ENCODE measurements at regions not wholly inside any gene's neighbourhood (a gene's known extent, or its start where the extent isn't known, plus 50 kb on each side); places are given as distances from the start of the nearest gene placed in this dataset.

DNA sequence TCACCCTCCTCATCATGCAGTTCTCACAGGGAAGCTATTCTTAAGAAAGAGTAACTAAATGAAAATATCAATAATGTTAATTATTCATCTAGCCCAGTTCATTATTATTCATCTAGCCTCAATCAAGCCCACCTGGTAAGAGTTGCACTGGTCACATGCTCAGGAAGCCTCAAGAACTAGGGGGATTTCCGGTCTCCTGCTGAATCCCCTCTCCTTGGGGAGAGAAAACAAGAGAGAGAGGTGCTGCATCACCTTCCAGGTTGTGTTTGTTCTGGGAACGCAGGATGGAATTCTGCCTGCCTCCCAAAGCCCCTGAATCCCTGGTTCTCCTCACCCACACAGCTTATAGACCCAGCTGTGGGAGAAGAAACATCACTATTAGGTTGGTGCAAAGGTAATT lies 164.0 kb downstream of the PMP22 start (continued):
- TF ChIP-seq, protein P1, sequence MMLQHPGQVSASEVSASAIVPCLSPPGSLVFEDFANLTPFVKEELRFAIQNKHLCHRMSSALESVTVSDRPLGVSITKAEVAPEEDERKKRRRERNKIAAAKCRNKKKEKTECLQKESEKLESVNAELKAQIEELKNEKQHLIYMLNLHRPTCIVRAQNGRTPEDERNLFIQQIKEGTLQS (IDR thresholded peaks at IDR 0.05) = no peak
- no peak for TF ChIP-seq ZNF274 (IDR thresholded peaks at IDR 0.05; ENCODE audit: low read depth, low read length)
- no peak for TF ChIP-seq EZH2 (IDR thresholded peaks at IDR 0.05)

DNA sequence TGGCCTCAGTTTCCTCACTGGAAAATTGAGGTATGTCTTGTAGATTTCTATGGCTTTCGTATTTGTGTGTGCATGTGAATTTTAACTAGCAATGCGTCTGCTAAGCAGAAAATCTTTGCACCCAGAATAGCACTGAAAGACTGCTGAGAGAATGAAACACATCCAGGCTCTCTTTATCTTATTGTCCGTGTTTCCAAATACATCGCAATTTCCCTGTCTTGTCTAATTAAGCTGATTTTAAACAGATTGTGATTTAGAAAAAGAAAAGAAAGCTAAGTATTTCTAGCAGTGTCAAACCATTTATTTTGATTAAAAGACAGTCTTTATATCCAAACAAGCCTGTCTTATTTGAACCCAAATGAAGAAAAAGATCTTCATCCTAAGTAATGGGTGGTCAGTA lies 168.6 kb downstream of the PMP22 start:
- H3K79me2 ChIP-seq (ENCODE audit: insufficient read depth, low read length) = no peaks in the 10 kb centered on the region
- H3K9me3 ChIP-seq (ENCODE audit: control insufficient read depth in 1 of 2, insufficient read depth in 1 of 2, low read depth in 1 of 2, low read length in 2 of 2) = no peaks in the 10 kb centered on the region
- DNase-seq (ENCODE audit: low read depth, low spot score) = no peak
- H3K9ac ChIP-seq (ENCODE audit: low read length) = no peak overlapping the region
- no peak for ATAC-seq
- no peak overlapping the region for H2AFZ ChIP-seq (ENCODE audit: low read depth, low read length, poor library complexity, severe bottlenecking)
- no peaks in the 10 kb centered on the region for H3K9me2 ChIP-seq (ENCODE audit: insufficient read depth)
- RAD21 ChIA-PET (ENCODE audit: low non-redundant PET in 1 of 2, low total read pairs in 2 of 2, uncharacterized antibody in 2 of 2, unreplicated experiment in 2 of 2) = no interaction called here
- no peaks in the 10 kb centered on the region for H4K20me1 ChIP-seq (ENCODE audit: insufficient read depth)
- no peak overlapping the region for H3K4me2 ChIP-seq (ENCODE audit: low read length)
- no peak overlapping the region for H3K27ac ChIP-seq (ENCODE audit: low read depth, low read length)
- peaks cover 3% of the 10 kb centered on the region; the same call in 1 of the 2 replicates for H3K27me3 ChIP-seq (ENCODE audit: insufficient read depth, low read length)
- CTCF ChIA-PET = no interaction called here
- H3K4me3 ChIP-seq (replicated peaks in 1 of 2; ENCODE audit: low read depth in 1 of 2, low read length in 2 of 2) = no peak overlapping the region
- intact Hi-C loops (cut with micrococcal nuclease) = no loop called here
- H3K4me1 ChIP-seq (ENCODE audit: control insufficient read depth in 1 of 2, insufficient read depth in 2 of 2, low read length in 2 of 2) = no peaks in the 10 kb centered on the region
- POLR2A ChIA-PET = no interaction called here
- H3K36me3 ChIP-seq (ENCODE audit: control insufficient read depth in 1 of 2, insufficient read depth in 2 of 2, low read length in 2 of 2) = no peaks in the 10 kb centered on the region
- no TSS peak for BruUV-seq (replicated peaks)
- TF ChIP-seq EZH2 (IDR thresholded peaks at IDR 0.05) (no peak), ELF1 (IDR thresholded peaks at IDR 0.05; ENCODE audit: borderline replicate concordance, low read depth) (no peak), TCF7L2 (IDR thresholded peaks at IDR 0.05; ENCODE audit: borderline replicate concordance, extremely low read depth, insufficient read depth, insufficient read length) (no peak), EZH2phosphoT487 (IDR thresholded peaks at IDR 0.05; ENCODE audit: borderline replicate concordance) (no peak), FOSL1 (IDR thresholded peaks at IDR 0.05; ENCODE audit: low read depth) (no peak), ZFX (IDR thresholded peaks at IDR 0.05) (no peak), CEBPB (IDR thresholded peaks at IDR 0.05; ENCODE audit: low read depth) (no peak), YY1 (IDR thresholded peaks at IDR 0.05; ENCODE audit: extremely low read depth, insufficient replicate concordance, low read depth, low read length) (no peak), CBX3 (IDR thresholded peaks at IDR 0.05; ENCODE audit: low read depth) (no peak), SP1 (IDR thresholded peaks at IDR 0.05; ENCODE audit: low read depth) (no peak), SRF (IDR thresholded peaks at IDR 0.05; ENCODE audit: low read depth) (no peak), JUND (IDR thresholded peaks at IDR 0.05) (no peak), RAD21 (IDR thresholded peaks at IDR 0.05; ENCODE audit: low read depth) (no peak), SIN3A (IDR thresholded peaks at IDR 0.05; ENCODE audit: low read depth) (no peak), POLR2AphosphoS5 (IDR thresholded peaks at IDR 0.05; ENCODE audit: low read depth, low read length) (no peak)
- TF ChIP-seq, protein P1 (IDR thresholded peaks at IDR 0.05) = no peak
- TF ChIP-seq, protein P2, sequence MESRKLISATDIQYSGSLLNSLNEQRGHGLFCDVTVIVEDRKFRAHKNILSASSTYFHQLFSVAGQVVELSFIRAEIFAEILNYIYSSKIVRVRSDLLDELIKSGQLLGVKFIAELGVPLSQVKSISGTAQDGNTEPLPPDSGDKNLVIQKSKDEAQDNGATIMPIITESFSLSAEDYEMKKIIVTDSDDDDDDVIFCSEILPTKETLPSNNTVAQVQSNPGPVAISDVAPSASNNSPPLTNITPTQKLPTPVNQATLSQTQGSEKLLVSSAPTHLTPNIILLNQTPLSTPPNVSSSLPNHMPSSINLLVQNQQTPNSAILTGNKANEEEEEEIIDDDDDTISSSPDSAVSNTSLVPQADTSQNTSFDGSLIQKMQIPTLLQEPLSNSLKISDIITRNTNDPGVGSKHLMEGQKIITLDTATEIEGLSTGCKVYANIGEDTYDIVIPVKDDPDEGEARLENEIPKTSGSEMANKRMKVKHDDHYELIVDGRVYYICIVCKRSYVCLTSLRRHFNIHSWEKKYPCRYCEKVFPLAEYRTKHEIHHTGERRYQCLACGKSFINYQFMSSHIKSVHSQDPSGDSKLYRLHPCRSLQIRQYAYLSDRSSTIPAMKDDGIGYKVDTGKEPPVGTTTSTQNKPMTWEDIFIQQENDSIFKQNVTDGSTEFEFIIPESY (IDR thresholded peaks at IDR 0.05; ENCODE audit: extremely low read depth, insufficient replicate concordance, low read length) = no peak
- TF ChIP-seq, protein P3, sequence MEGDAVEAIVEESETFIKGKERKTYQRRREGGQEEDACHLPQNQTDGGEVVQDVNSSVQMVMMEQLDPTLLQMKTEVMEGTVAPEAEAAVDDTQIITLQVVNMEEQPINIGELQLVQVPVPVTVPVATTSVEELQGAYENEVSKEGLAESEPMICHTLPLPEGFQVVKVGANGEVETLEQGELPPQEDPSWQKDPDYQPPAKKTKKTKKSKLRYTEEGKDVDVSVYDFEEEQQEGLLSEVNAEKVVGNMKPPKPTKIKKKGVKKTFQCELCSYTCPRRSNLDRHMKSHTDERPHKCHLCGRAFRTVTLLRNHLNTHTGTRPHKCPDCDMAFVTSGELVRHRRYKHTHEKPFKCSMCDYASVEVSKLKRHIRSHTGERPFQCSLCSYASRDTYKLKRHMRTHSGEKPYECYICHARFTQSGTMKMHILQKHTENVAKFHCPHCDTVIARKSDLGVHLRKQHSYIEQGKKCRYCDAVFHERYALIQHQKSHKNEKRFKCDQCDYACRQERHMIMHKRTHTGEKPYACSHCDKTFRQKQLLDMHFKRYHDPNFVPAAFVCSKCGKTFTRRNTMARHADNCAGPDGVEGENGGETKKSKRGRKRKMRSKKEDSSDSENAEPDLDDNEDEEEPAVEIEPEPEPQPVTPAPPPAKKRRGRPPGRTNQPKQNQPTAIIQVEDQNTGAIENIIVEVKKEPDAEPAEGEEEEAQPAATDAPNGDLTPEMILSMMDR (IDR thresholded peaks at IDR 0.05 in 2 of 3, conservative IDR thresholded peaks at IDR 0.05 in 1 of 3; ENCODE audit: borderline replicate concordance in 1 of 3, insufficient read depth in 1 of 3, low read depth in 2 of 3, low read length in 2 of 3) = no peak
- TF ChIP-seq, protein P4, sequence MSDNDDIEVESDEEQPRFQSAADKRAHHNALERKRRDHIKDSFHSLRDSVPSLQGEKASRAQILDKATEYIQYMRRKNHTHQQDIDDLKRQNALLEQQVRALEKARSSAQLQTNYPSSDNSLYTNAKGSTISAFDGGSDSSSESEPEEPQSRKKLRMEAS (IDR thresholded peaks at IDR 0.05) = no peak
